LNCAP (cell line): ENCODE measurements at regions not wholly inside any gene's neighbourhood (a gene's known extent, or its start where the extent isn't known, plus 50 kb on each side); places are given as distances from the start of the nearest gene placed in this dataset.

ENCODE experiments used
- TF ChIP-seq, protein P1 (sequence below): fragments of 450-650 bp; IDR thresholded peaks from 2 replicates; pipeline ENCODE4 v1.5.1; 2017; ENCODE audit warnings: mild to moderate bottlenecking

DNA sequence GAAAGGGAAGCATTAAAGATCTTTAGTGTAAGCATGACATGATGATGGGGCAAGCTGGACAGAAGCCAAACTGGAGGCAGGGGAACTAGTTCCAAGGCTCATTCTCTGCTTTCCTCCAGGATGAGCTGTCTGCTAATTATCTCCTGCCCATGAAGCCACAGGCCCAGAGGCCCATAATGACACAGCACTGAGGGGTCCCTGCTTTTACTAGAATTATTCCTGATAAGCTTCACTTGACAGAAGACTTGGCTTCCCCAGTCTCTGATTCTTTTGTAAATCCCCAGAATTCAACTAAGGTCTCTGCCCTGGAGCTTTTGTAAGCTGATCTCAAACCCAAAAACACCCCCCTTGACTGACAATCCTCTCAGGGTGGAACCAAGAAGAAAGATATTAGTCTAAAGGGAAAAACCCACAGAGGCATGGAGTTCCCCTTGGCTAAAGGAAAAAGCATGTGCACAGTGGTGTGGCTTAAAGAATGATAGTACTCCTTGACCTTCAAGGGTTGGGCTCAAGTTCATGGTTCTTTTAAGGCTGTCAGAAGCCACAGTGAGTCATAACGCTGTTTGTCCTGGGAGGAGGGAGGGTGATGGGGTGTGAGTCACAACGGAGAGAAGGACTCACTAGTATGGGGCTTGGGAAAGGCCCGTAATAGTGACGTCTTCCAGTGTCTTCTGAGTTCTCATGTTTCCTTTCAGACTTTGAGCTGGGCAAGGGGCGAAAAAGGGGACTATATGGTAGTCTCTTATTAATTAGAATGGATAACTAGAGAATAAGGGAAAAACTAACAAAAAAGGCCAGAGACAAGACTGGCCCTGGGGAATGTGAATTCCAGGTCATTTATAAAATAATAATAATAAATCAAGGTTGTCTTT is 146.0 kb upstream of the CPEB2 start:
- TF ChIP-seq, protein P1, sequence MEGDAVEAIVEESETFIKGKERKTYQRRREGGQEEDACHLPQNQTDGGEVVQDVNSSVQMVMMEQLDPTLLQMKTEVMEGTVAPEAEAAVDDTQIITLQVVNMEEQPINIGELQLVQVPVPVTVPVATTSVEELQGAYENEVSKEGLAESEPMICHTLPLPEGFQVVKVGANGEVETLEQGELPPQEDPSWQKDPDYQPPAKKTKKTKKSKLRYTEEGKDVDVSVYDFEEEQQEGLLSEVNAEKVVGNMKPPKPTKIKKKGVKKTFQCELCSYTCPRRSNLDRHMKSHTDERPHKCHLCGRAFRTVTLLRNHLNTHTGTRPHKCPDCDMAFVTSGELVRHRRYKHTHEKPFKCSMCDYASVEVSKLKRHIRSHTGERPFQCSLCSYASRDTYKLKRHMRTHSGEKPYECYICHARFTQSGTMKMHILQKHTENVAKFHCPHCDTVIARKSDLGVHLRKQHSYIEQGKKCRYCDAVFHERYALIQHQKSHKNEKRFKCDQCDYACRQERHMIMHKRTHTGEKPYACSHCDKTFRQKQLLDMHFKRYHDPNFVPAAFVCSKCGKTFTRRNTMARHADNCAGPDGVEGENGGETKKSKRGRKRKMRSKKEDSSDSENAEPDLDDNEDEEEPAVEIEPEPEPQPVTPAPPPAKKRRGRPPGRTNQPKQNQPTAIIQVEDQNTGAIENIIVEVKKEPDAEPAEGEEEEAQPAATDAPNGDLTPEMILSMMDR, result no peak

DNA sequence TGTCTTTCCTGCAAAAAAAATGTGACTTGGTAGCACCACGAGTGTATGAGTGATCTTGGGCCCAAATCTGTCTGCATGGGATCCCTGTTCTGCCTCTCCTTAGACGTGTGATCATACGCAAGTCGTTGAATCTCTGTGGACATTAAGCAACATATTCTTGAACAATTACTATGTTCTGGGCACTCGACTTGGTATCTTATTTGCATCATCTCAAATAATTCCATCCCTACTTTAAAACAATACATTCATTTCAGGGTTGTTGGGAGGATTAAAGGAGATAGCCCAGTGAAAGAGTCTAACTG is 145.4 kb upstream of the CPEB2 start:
- TF ChIP-seq, protein P1, result no peak

DNA sequence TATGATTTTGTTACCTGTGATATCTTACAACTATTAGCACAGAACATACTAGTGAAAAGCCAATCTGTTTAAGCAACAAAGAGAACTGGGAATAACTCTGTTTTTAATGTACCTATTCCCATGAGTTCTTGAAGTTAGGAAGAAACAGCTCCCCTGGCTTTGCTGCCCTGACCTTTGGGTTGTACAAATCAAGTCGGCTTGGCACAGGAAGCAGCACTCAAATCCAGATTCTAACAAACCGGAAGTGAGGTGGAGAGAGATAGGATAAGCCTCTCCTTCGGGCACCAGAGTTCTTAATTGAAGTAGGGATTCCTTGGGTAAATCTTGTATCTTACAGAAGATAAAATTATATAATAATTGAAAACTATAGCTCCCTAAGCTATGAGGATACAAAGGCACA is 144.8 kb upstream of the CPEB2 start:
- TF ChIP-seq, protein P1, result no peak

DNA sequence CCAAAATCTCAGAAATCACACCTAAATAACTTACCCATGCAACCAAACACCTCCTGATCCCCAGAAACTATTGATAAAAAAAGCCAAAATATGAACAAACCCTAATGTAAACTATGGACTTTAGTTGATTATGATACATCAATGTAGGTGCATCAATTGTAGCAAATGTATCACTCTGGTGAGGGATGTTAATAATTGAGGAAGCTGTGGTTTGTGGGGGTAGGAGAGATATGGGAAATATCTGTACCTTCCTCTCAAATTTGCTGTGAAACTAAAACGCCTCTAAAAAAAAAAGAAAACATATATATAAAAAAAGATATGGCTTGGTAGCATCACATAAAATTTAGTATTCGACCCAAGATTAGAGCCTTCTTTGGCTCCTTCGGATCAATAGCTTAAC is 144.3 kb upstream of the CPEB2 start:
- TF ChIP-seq, protein P1, result no peak

DNA sequence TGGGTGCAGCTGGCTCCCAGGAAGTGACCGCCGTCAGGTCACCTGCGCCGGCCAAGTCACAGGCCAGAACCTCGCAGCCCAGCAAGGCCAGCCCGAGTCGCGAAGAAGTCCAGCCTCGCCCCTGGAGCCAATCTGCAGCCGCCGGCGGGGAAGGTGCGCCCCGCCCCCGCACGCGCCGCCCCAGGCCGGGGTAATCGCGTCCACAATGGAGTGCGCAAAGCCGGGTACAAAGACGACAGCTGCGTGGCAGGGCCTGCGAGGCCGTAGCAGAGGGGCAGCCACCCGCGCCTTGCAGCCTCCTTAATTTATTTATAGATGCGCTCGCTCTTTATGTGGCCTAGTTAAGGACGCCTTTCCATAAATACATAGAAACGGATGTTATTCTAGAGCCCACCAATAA is 139.4 kb upstream of the CPEB2 start:
- TF ChIP-seq, protein P1, result no peak

DNA sequence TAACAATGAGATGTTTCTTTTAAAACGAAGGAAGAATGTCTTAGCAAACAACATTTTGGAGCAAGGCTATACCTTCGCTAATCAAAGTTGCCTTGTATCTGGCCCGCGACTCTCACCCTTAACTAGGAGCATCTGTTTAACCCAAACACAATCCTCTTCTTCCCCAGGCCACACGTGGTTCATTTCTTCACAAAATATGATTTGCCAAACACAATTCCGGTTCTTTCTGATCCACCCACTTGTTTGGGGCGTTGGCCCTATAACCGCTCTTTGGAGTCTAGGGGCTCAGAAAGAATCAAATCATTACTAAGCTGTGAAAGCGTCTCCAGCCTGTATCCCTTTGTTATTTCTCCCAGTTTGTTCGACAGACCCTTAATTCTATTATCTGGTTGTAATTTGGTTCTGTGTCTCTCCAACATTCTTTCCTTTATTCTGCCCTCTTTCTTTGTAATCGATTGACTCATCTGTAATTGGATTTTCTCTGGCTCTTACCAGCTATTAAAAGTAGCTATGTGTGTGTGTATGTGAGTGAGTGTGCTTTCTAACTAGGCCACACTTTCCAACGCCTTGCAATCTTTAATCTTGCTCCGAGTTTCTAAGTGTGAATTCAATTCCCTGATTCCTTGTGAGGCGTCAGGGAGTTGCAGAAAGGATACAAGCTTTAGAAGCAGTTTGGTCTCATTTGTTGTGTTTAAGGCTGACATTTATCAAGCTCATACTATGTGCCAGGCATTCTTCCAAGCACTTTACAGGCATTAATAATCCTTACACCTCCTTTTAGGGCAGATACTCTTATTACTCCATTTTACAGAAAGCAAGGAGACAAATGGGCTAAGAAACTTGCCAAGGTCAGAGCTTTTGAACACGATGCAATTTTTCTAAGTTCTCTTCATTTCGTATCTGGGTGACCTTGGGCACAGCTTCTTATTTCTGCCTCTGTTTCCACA is 138.6 kb upstream of the CPEB2 start:
- TF ChIP-seq, protein P1, result no peak

DNA sequence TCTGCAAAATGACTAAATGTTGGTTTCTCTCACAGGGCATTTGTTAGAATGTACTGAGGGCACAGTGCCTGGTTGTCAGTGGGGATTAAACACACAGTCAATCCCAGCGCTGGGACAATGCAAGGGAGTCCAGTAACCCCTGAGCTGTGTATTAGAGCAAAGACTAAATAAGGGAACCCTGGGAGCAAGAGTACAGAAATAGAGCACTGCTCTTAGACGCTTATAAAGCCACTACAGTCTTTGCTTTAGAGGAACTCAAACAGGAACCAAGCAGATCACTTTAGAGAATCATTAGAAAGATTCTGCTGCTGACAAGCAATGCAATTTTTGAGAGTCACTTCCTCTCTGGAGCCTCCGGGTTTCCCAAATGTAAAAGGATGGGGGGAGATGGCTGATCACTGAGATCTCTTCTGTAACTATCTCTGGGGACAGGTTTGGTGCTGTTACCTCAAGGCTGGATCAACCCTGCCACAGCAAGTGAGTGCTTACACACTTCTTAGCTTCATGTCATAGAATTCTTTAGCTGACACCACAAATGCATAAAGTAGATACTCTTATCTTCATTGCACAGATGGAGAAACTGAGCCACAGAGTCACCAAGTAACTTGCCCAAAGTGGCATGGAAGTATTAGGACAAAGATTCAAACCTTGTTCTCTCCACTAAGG is 137.8 kb upstream of the CPEB2 start:
- TF ChIP-seq, protein P1, result no peak
